Ovary (tissue), 3 donors: ENCODE measurements at regions not wholly inside any gene's neighbourhood (a gene's known extent, or its start where the extent isn't known, plus 50 kb on each side); places are given as distances from the start of the nearest gene placed in this dataset.

ENCODE experiments used
- POLR2A ChIP-seq: fragments of 450-650 bp; IDR thresholded peaks from one replicate; pipeline ENCODE4 v1.6.1; 2017; ENCODE audit warnings: antibody characterized with exemption, mild to moderate bottlenecking, moderate library complexity
- TF ChIP-seq, protein P1 (sequence below), 3 donors: fragments of 450-650 bp in 2 of 3; fragments of 200-600 bp in 1 of 3; IDR thresholded peaks; one replicate each; pipeline versions ENCODE4 v1.5.1 to v1.8.0; 2016 to 2022; ENCODE audit warnings: antibody characterized with exemption in 3 of 3, mild to moderate bottlenecking in 1 of 3
- donor health status: DM: no; HTN: no; CAD: no.

DNA sequence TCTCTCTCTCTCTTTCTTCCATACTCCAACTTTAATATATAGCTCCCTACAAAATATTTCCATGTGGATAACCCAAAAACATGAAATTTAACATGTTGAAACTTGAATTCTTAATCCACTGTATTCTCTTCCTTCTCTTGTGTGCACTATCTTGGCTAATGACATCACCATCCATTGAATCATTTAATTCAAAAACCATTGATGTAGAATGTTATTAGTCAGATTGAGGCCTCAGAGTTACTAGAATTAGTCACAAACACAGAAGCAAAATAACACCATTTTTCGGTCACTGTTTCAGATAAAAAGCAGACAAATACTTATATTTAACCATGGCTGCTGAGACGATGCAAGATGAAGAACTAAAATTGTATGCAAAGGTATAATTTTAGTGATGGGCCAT is 256.9 kb upstream of the LRRC3B start:
- TF ChIP-seq, protein P1, sequence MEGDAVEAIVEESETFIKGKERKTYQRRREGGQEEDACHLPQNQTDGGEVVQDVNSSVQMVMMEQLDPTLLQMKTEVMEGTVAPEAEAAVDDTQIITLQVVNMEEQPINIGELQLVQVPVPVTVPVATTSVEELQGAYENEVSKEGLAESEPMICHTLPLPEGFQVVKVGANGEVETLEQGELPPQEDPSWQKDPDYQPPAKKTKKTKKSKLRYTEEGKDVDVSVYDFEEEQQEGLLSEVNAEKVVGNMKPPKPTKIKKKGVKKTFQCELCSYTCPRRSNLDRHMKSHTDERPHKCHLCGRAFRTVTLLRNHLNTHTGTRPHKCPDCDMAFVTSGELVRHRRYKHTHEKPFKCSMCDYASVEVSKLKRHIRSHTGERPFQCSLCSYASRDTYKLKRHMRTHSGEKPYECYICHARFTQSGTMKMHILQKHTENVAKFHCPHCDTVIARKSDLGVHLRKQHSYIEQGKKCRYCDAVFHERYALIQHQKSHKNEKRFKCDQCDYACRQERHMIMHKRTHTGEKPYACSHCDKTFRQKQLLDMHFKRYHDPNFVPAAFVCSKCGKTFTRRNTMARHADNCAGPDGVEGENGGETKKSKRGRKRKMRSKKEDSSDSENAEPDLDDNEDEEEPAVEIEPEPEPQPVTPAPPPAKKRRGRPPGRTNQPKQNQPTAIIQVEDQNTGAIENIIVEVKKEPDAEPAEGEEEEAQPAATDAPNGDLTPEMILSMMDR (IDR thresholded peaks at IDR 0.05) = no peak
- no peak for TF ChIP-seq POLR2A
